Neural crest cell (in vitro differentiated cells): ENCODE measurements at regions not wholly inside any gene's neighbourhood (a gene's known extent, or its start where the extent isn't known, plus 50 kb on each side); places are given as distances from the start of the nearest gene placed in this dataset.

ENCODE experiments used
- DNase-seq: peaks from one replicate; pipeline ENCODE4 v3.0.0; 2021; ENCODE audit warnings: low read depth, mixed read lengths, low spot score
- H3K27ac Mint-ChIP-seq: one replicate; pipeline ENCODE4 v1.8.0; 2021; ENCODE audit warnings: mild to moderate bottlenecking, mixed read lengths; ENCODE audit not compliant: unreplicated experiment
- H3K27me3 Mint-ChIP-seq: 2 replicates; pipeline ENCODE4 v1.8.0; 2021; ENCODE audit warnings: low read depth, mild to moderate bottlenecking, mixed read lengths
- H3K36me3 Mint-ChIP-seq: 2 replicates; pipeline ENCODE4 v1.8.0; 2021; ENCODE audit warnings: low read depth, mild to moderate bottlenecking, mixed read lengths
- H3K4me1 Mint-ChIP-seq: 2 replicates; pipeline ENCODE4 v1.8.0; 2021; ENCODE audit warnings: mixed read lengths
- H3K4me3 Mint-ChIP-seq: one replicate; pipeline ENCODE4 v1.8.0; 2021; ENCODE audit warnings: mild to moderate bottlenecking, mixed read lengths
- H3K9me3 Mint-ChIP-seq: 2 replicates; pipeline ENCODE4 v1.8.0; 2021; ENCODE audit warnings: mixed read lengths
- TF ChIP-seq, protein P1 (sequence below): fragments of 200-600 bp; sonication (generic); conservative IDR thresholded peaks from 2 replicates; pipeline ENCODE4 v1.5.0; 2021; ENCODE audit warnings: antibody characterized with exemption, mild to moderate bottlenecking

DNA sequence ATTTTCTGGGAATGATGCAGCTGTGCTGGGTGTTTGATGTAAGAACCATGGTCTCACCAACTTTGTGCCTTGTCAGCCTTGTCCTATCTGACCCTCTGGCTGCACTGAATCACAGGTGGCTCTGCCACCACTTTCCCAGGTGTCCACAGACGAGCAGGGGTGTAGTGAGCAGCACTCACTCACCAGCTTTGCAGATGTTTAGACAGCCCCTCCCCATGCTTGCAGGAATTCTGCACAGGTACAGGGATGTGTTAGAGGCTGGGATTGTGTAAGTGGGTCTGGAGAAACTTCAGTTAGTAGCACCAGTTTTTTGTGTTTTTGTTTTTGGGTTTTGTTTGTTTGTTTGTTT is 88.2 kb upstream of the NAA20 start:
- H3K9me3 Mint-ChIP-seq = no peaks in the 10 kb centered on the region
- no peaks in the 10 kb centered on the region for H3K36me3 Mint-ChIP-seq
- no peaks in the 10 kb centered on the region for H3K27me3 Mint-ChIP-seq
- DNase-seq = no peak
- TF ChIP-seq, protein P1, sequence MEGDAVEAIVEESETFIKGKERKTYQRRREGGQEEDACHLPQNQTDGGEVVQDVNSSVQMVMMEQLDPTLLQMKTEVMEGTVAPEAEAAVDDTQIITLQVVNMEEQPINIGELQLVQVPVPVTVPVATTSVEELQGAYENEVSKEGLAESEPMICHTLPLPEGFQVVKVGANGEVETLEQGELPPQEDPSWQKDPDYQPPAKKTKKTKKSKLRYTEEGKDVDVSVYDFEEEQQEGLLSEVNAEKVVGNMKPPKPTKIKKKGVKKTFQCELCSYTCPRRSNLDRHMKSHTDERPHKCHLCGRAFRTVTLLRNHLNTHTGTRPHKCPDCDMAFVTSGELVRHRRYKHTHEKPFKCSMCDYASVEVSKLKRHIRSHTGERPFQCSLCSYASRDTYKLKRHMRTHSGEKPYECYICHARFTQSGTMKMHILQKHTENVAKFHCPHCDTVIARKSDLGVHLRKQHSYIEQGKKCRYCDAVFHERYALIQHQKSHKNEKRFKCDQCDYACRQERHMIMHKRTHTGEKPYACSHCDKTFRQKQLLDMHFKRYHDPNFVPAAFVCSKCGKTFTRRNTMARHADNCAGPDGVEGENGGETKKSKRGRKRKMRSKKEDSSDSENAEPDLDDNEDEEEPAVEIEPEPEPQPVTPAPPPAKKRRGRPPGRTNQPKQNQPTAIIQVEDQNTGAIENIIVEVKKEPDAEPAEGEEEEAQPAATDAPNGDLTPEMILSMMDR = no peak
- H3K27ac Mint-ChIP-seq = no peak overlapping the region
- H3K4me1 Mint-ChIP-seq = peaks cover 5% of the 10 kb centered on the region
- no peak overlapping the region for H3K4me3 Mint-ChIP-seq

DNA sequence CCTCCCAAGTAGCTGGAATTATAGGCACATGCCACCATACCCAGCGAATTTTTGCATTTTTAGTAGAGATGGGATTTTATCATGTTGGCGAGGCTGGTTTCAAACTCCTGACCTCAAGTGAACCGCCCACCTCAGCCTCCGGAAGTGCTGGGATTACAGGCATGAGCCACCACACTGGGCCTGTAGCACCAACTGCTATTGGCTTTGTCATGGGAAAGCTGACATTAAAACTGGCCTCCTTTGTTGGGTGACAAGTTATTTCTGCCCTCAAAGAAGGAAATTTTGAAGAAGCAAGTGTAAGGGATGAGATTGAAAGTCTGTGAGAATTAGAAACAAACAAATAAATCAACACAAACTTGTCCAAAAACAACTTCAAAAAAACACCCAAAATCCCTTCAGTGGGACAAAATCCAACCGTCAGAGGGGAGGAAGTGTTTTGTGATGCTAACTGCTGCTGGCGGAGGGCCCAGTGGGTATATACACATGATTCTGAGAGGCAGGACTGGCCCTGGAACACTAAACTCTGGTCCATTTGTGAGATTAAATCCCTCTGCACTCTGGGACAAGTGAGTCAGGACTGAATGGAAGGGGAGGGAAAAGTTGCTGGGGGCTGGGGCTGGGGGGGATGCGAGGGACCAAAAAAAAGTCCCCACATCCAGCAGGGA is 87.5 kb upstream of the NAA20 start:
- no peaks in the 10 kb centered on the region for H3K36me3 Mint-ChIP-seq
- H3K27ac Mint-ChIP-seq = no peak overlapping the region

DNA sequence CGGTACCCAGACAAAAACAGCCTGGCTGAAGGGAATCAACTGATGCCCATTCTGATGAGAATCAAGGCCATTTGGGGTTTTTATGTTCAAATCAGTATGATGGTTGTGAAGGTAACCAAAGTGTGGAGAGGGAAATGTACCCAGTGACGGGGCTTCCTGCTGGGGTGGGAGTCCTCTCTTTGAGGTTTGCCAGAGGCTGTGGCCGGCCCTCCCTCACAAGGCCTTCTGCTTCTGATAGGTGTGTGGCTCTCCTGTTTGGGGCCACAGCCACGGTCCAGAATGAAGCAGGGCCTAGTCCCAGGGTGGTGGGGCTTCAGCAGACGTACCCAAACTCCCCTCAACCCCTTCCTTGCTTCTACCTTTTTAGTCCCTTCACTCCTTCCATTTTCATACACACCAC is 86.7 kb upstream of the NAA20 start:
- H3K9me3 Mint-ChIP-seq = no peaks in the 10 kb centered on the region
- no peak overlapping the region for H3K27ac Mint-ChIP-seq
- H3K27me3 Mint-ChIP-seq = no peaks in the 10 kb centered on the region
- no peak for DNase-seq
- no peak overlapping the region for H3K4me3 Mint-ChIP-seq
- no peaks in the 10 kb centered on the region for H3K36me3 Mint-ChIP-seq
- TF ChIP-seq, protein P1 = no peak
- peaks cover 13% of the 10 kb centered on the region for H3K4me1 Mint-ChIP-seq

More for the DNA sequence above, 87.5 kb upstream of the NAA20 start:
- no peak for DNase-seq
- Mint-ChIP-seq H3K27me3 (no peaks in the 10 kb centered on the region), H3K9me3 (no peaks in the 10 kb centered on the region), H3K4me1 (peaks cover 5% of the 10 kb centered on the region), H3K4me3 (no peak overlapping the region)
- TF ChIP-seq, protein P1 = no peak

DNA sequence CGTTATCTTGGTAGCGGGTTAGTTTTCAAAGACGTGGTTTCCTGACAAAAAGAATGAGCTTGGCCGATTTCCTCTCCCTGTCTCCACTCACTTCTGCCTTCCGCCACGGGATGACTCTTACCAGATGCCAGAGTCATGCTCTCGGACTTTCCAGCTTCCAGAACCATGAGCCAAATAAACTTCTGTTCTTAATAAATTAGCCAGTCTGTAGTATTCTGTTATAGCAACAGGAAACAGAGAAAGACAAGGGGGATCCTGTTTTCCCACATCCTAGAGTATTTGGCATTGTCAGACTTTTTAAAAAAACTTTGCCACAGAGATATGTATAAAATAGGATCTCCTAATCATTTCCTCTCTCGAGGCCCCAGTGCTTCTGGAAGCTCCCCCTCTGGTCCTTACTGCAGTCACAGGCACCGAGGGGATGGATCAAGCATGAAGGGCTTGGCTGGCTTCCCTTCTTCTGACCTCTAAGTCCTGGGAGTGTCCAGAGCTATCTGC is 84.9 kb upstream of the NAA20 start:
- Mint-ChIP-seq H3K9me3 (no peaks in the 10 kb centered on the region), H3K36me3 (no peaks in the 10 kb centered on the region), H3K27ac (no peak overlapping the region), H3K4me1 (peaks cover 14% of the 10 kb centered on the region), H3K4me3 (no peak overlapping the region), H3K27me3 (no peaks in the 10 kb centered on the region)
- TF ChIP-seq, protein P1 = no peak
- no peak for DNase-seq

DNA sequence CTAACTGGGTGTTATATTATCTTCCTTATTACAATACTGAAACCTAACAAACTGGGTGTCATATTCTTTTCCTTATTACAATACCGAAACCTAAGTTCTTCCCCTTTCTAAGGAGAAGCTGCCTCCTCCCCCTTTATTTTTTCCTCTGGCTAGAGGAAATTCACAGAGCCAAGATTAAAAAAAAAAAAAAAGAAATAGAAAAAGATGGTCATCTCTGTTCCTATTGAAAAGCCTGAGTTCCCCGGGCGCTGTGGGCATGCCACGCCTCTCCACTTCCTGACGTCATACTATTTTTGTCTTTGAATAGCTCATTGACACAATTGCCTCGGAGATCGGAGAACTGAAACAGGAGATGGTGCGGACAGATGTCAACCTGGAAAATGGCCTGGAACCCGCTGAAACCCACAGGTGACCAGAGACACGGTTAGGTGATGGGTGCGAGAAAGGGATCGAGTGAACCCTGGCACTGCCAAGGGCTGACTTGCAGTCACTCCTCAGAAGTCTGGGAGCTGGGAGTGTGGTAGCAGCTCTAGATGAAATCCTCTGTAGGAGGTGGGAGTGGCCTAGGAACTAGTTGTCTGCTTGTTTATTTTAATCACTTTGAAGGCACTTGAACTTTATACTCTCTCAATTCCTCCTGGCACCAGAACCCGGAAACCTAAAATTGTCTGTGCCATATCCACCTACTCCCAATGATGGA is 82.2 kb upstream of the NAA20 start:
- TF ChIP-seq, protein P1 = no peak
- no peak overlapping the region for H3K27ac Mint-ChIP-seq
- no peaks in the 10 kb centered on the region for H3K9me3 Mint-ChIP-seq
- H3K36me3 Mint-ChIP-seq = peaks cover 3% of the 10 kb centered on the region
- H3K4me1 Mint-ChIP-seq = peaks cover 17% of the 10 kb centered on the region
- H3K4me3 Mint-ChIP-seq = no peak overlapping the region
- no peak for DNase-seq
- H3K27me3 Mint-ChIP-seq = no peaks in the 10 kb centered on the region
